GM12878 (cell line): ENCODE measurements at regions not wholly inside any gene's neighbourhood (a gene's known extent, or its start where the extent isn't known, plus 50 kb on each side); places are given as distances from the start of the nearest gene placed in this dataset.

Experiments
- CREM ChIP-seq: IDR thresholded peaks from 2 replicates; pipeline ENCODE4 v1.6.1; 2014; ENCODE audit warnings: antibody characterized with exemption, low read depth
- EGR1 ChIP-seq, 2 experiments: IDR thresholded peaks; 1 replicate in 1 of 2; 2 replicates in 1 of 2; pipeline ENCODE4 v1.6.1; 2011 to 2012; ENCODE audit warnings: low read depth in 2 of 2, low read length in 2 of 2, borderline replicate concordance in 1 of 2, mild to moderate bottlenecking in 1 of 2, moderate library complexity in 1 of 2
- ETV6 ChIP-seq, 2 experiments: fragments of 450-650 bp in 1 of 2; IDR thresholded peaks in 1 of 2; conservative IDR thresholded peaks in 1 of 2; 2 replicates each; pipeline ENCODE4 v1.6.1; 2014; ENCODE audit warnings: antibody characterized with exemption in 1 of 2, borderline replicate concordance in 1 of 2, low read depth in 1 of 2, mild to moderate bottlenecking in 1 of 2, moderate library complexity in 1 of 2
- FOS ChIP-seq: IDR thresholded peaks from 3 replicates; pipeline ENCODE4 v1.6.1; 2011; ENCODE audit warnings: borderline replicate concordance; ENCODE audit not compliant: insufficient read length; ENCODE audit errors: extremely low read depth
- GABPA ChIP-seq: IDR thresholded peaks from 2 replicates; pipeline ENCODE4 v1.6.1; 2014; ENCODE audit warnings: antibody characterized with exemption, low read depth, mild to moderate bottlenecking, inconsistent platforms
- RFX5 ChIP-seq: IDR thresholded peaks from 2 replicates; pipeline ENCODE4 v1.6.1; 2011; ENCODE audit warnings: low read depth, low read length, improper control_type of control experiment
- SREBF2 ChIP-seq: IDR thresholded peaks from 2 replicates; pipeline ENCODE4 v1.6.1; 2012; ENCODE audit warnings: mild to moderate bottlenecking, low read length
- TF ChIP-seq, protein P1 (sequence below): IDR thresholded peaks from 2 replicates; pipeline ENCODE4 v1.6.1; 2011; ENCODE audit warnings: low read depth, mild to moderate bottlenecking, low read length, moderate library complexity, borderline replicate concordance; ENCODE audit errors: extremely low read depth
- TF ChIP-seq, protein P2 (sequence below): IDR thresholded peaks from 2 replicates; pipeline ENCODE4 v1.6.1; 2012; ENCODE audit warnings: mild to moderate bottlenecking, low read depth, low read length
- TF ChIP-seq, protein P3 (sequence below), 3 experiments: IDR thresholded peaks in 2 of 3; conservative IDR thresholded peaks in 1 of 3; 2 replicates each; pipeline ENCODE4 v1.5.1; 2011; ENCODE audit warnings: low read depth in 3 of 3, low read length in 3 of 3, mild to moderate bottlenecking in 3 of 3, control low read depth in 2 of 3, moderate library complexity in 2 of 3, inconsistent platforms in 1 of 3, mixed read lengths in 1 of 3; ENCODE audit not compliant: control insufficient read depth in 2 of 3, insufficient read depth in 1 of 3; ENCODE audit errors: extremely low read depth in 1 of 3
- TF ChIP-seq, protein P4 (sequence below): fragments of 450-650 bp; IDR thresholded peaks from 2 replicates; pipeline ENCODE4 v1.6.1; 2014; ENCODE audit warnings: mild to moderate bottlenecking
- TF ChIP-seq, protein P5 (sequence below): fragments of 450-650 bp; IDR thresholded peaks from 2 replicates; pipeline ENCODE4 v1.6.1; 2017; ENCODE audit warnings: mild to moderate bottlenecking

DNA sequence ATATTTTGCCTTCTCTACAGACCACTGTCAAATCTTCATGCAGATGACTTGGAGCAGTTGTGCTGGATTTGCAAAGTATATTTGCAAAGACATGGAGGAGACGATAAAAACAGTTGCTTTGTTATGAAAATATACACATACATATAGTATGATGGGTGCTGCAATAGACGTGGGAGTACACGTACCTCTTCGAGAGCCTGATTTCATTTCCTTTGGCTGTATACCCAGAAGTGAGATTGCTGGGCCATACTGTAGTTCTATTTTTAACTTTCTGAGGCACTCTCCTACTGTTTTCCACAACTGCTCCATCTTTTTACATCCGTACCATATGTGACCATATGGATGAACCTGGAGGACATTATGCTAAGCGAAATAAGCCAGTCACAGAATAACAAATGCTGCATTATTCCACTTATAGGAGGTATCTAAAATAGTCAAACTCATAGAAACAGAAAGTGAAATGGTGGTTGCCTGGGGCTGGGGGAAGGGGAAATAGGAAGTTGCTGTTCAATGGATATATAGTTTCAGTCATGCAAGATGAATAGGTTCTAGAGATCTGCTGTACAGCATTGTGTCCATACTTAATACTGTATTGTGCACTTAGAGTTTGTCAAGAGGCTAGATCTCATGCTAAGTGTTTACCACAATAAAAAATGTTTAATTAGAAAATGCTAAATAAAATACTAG lies 223.8 kb downstream of the HAO1 start:
- TF ChIP-seq, protein P1, sequence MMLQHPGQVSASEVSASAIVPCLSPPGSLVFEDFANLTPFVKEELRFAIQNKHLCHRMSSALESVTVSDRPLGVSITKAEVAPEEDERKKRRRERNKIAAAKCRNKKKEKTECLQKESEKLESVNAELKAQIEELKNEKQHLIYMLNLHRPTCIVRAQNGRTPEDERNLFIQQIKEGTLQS: no peak
- TF ChIP-seq FOS (no peak), SREBF2 (no peak), ETV6 (conservative IDR thresholded peaks at IDR 0.05 in 1 of 2, IDR thresholded peaks at IDR 0.05 in 1 of 2; ENCODE audit: borderline replicate concordance in 1 of 2, low read depth in 1 of 2) (no peak), EGR1 (IDR thresholded peaks at IDR 0.05; ENCODE audit: borderline replicate concordance in 1 of 2, low read depth in 2 of 2, low read length in 2 of 2) (no peak), GABPA (no peak), CREM (no peak), RFX5 (no peak)
- TF ChIP-seq, protein P2, sequence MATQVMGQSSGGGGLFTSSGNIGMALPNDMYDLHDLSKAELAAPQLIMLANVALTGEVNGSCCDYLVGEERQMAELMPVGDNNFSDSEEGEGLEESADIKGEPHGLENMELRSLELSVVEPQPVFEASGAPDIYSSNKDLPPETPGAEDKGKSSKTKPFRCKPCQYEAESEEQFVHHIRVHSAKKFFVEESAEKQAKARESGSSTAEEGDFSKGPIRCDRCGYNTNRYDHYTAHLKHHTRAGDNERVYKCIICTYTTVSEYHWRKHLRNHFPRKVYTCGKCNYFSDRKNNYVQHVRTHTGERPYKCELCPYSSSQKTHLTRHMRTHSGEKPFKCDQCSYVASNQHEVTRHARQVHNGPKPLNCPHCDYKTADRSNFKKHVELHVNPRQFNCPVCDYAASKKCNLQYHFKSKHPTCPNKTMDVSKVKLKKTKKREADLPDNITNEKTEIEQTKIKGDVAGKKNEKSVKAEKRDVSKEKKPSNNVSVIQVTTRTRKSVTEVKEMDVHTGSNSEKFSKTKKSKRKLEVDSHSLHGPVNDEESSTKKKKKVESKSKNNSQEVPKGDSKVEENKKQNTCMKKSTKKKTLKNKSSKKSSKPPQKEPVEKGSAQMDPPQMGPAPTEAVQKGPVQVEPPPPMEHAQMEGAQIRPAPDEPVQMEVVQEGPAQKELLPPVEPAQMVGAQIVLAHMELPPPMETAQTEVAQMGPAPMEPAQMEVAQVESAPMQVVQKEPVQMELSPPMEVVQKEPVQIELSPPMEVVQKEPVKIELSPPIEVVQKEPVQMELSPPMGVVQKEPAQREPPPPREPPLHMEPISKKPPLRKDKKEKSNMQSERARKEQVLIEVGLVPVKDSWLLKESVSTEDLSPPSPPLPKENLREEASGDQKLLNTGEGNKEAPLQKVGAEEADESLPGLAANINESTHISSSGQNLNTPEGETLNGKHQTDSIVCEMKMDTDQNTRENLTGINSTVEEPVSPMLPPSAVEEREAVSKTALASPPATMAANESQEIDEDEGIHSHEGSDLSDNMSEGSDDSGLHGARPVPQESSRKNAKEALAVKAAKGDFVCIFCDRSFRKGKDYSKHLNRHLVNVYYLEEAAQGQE: no peak
- TF ChIP-seq, protein P3, sequence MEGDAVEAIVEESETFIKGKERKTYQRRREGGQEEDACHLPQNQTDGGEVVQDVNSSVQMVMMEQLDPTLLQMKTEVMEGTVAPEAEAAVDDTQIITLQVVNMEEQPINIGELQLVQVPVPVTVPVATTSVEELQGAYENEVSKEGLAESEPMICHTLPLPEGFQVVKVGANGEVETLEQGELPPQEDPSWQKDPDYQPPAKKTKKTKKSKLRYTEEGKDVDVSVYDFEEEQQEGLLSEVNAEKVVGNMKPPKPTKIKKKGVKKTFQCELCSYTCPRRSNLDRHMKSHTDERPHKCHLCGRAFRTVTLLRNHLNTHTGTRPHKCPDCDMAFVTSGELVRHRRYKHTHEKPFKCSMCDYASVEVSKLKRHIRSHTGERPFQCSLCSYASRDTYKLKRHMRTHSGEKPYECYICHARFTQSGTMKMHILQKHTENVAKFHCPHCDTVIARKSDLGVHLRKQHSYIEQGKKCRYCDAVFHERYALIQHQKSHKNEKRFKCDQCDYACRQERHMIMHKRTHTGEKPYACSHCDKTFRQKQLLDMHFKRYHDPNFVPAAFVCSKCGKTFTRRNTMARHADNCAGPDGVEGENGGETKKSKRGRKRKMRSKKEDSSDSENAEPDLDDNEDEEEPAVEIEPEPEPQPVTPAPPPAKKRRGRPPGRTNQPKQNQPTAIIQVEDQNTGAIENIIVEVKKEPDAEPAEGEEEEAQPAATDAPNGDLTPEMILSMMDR (IDR thresholded peaks at IDR 0.05 in 2 of 3, conservative IDR thresholded peaks at IDR 0.05 in 1 of 3; ENCODE audit: control insufficient read depth in 2 of 3, extremely low read depth in 1 of 3, insufficient read depth in 1 of 3, low read depth in 3 of 3, low read length in 3 of 3): no peak
- TF ChIP-seq, protein P4, sequence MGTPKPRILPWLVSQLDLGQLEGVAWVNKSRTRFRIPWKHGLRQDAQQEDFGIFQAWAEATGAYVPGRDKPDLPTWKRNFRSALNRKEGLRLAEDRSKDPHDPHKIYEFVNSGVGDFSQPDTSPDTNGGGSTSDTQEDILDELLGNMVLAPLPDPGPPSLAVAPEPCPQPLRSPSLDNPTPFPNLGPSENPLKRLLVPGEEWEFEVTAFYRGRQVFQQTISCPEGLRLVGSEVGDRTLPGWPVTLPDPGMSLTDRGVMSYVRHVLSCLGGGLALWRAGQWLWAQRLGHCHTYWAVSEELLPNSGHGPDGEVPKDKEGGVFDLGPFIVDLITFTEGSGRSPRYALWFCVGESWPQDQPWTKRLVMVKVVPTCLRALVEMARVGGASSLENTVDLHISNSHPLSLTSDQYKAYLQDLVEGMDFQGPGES: no peak
- TF ChIP-seq, protein P5, sequence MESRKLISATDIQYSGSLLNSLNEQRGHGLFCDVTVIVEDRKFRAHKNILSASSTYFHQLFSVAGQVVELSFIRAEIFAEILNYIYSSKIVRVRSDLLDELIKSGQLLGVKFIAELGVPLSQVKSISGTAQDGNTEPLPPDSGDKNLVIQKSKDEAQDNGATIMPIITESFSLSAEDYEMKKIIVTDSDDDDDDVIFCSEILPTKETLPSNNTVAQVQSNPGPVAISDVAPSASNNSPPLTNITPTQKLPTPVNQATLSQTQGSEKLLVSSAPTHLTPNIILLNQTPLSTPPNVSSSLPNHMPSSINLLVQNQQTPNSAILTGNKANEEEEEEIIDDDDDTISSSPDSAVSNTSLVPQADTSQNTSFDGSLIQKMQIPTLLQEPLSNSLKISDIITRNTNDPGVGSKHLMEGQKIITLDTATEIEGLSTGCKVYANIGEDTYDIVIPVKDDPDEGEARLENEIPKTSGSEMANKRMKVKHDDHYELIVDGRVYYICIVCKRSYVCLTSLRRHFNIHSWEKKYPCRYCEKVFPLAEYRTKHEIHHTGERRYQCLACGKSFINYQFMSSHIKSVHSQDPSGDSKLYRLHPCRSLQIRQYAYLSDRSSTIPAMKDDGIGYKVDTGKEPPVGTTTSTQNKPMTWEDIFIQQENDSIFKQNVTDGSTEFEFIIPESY: no peak
